ENCODE measurements at regions not wholly inside any gene's neighbourhood (a gene's known extent, or its start where the extent isn't known, plus 50 kb on each side); places are given as distances from the start of the nearest gene placed in this dataset.
"Not testable (repeated sequence)": the region's sequence is repeated elsewhere in the genome, so short reads cannot be mapped to it uniquely, and the experiment has no call there.

DNA sequence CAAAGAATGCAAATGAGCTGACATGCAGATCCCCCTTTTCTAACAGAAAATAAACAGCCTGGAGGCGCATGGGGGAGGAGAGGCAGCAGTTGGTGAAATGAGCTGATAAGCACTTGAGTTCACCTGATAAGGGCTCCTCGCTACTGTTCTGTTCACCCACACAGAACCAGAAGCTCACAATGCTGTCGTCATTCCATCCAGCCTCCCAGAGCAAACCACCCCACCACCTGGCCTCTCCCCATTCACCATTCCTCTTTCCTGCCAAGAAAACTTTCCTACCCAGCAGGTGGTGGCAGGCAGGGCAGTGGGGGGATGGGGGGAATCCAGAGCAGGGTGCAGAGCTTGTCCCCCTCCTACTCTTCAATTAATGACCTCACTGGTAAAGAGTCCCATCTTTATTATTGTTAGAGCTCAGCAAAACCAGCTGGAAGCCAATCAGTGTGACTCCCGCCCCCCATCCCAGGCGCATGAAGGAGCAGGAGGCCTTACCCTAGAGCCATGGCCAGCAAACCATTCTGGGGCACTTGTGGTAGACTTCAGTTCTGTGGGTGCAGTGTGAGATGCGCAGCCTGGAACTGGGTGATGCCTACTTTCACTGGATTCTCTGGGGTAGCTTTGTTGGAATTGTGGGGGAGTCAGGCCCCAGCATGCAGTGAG, 350.3 kb downstream of the ZIC3 start:
- Histone ChIP-seq H3K4me1 (no peaks in the 10 kb centered on the region), H3K9me3 (no peaks in the 10 kb centered on the region), H3K4me3 (no peak overlapping the region), H3K27me3 (no peaks in the 10 kb centered on the region), H3K27ac (no peak overlapping the region), H3K36me3 (no peaks in the 10 kb centered on the region)
- no peak for TF ChIP-seq CTCF (IDR thresholded peaks at IDR 0.05)
- intact Hi-C loops (cut with DNase I) = no loop called here
- no peak for DNase-seq (ENCODE audit: low spot score in 2 of 2)

GRCh38 chrX:137926090-137926489, 360.2 kb downstream of the ZIC3 start:
- H3K36me3 ChIP-seq = no peaks in the 10 kb centered on the region
- H3K27me3 ChIP-seq = no peaks in the 10 kb centered on the region
- H3K9me3 ChIP-seq = no peaks in the 10 kb centered on the region
- no peak for DNase-seq (ENCODE audit: low spot score in 2 of 2)
- no peak overlapping the region for H3K27ac ChIP-seq
- no peak overlapping the region for H3K4me3 ChIP-seq
- intact Hi-C loops (cut with DNase I) = no loop called here
- TF ChIP-seq CTCF (IDR thresholded peaks at IDR 0.05) = no peak
- no peaks in the 10 kb centered on the region for H3K4me1 ChIP-seq

DNA sequence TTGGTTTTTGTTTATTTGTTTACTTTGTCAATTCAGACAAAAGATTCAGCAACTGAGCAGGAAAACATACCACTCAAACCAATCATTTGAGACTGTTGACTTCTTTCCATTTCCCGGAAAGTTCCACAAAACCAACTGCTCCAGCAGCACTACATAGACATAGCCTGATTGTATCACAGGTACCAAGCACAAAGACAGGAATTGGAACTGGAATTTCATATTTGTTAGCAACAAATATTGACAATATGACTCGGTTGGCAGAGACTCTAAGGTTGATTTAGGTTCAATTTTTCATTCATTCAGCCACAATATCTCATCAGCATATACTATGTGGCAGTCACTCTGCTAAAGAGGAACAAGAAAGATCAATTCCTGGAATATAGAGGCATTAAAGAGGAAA, 364.0 kb downstream of the ZIC3 start:
- Histone ChIP-seq H3K36me3 (no peaks in the 10 kb centered on the region), H3K4me1 (no peaks in the 10 kb centered on the region), H3K9me3 (no peaks in the 10 kb centered on the region), H3K27ac (no peak overlapping the region), H3K27me3 (no peaks in the 10 kb centered on the region), H3K4me3 (no peak overlapping the region)
- no peak for DNase-seq (ENCODE audit: low spot score in 2 of 2)
- no peak for TF ChIP-seq CTCF (IDR thresholded peaks at IDR 0.05)
- intact Hi-C loops (cut with DNase I) = no loop called here

- no peak for DNase-seq (ENCODE audit: low spot score in 2 of 2)
- Histone ChIP-seq H3K4me3 (no peak overlapping the region), H3K27ac (no peak overlapping the region), H3K36me3 (no peaks in the 10 kb centered on the region), H3K27me3 (no peaks in the 10 kb centered on the region), H3K4me1 (no peaks in the 10 kb centered on the region), H3K9me3 (no peaks in the 10 kb centered on the region)
- TF ChIP-seq CTCF (IDR thresholded peaks at IDR 0.05) = no peak
- intact Hi-C loops (cut with DNase I) = no loop called here
These were observed 364.6 kb downstream of the ZIC3 start for GRCh38 chrX:137930533-137930932.

DNA sequence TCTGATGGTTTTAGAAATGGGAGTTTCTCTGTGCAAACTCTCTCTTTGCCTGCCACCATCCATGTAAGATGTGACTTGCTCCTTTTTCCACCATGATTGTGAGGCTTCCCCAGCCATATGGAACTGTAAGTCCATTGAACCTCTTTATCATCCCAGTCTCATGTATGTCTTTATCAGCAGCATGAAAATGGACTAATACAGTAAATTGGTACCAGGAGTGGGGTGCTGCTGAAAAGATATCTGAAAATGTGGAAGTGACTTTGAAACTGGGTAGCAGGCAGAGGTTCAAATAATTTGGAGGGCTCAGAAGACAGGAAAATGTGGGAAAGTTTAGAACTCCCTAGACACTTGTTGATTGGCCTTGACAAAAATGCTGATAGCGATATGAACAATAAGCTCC, 368.3 kb downstream of the ZIC3 start:
- H3K36me3 ChIP-seq; H3K4me3 ChIP-seq; H3K9me3 ChIP-seq; H3K27ac ChIP-seq; intact Hi-C loops (cut with DNase I); H3K27me3 ChIP-seq; DNase-seq (ENCODE audit: low spot score in 2 of 2); H3K4me1 ChIP-seq: not testable (repeated sequence)

DNA sequence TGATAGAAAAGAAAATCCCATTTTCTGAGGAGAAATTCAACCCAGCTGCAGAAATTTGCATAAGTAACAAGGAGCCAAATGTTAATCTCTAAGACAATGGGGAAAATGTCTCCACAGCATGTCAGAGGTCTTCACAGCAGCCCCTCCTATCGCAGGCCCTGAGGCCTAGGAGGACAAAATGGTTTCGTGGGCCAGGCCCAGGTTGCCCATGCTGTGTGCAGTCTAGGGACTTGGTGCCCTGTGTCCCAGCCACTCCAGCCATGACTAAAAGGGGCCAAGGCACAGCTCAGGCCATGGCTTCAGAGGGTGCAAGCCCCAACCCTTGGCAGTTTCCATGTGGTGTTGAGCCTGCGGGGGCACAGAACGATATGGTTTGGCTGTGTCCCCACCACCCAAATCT, 369.0 kb downstream of the ZIC3 start:
- DNase-seq (ENCODE audit: low spot score in 2 of 2); H3K36me3 ChIP-seq; H3K4me3 ChIP-seq; H3K27ac ChIP-seq; intact Hi-C loops (cut with DNase I); H3K4me1 ChIP-seq; H3K27me3 ChIP-seq; H3K9me3 ChIP-seq: not testable (repeated sequence)

GRCh38 chrX:137945470-137945869, 379.5 kb downstream of the ZIC3 start:
- no peaks in the 10 kb centered on the region for H3K9me3 ChIP-seq
- intact Hi-C loops (cut with DNase I) = no loop called here
- no peaks in the 10 kb centered on the region for H3K36me3 ChIP-seq
- no peaks in the 10 kb centered on the region for H3K27me3 ChIP-seq
- no peak for DNase-seq (ENCODE audit: low spot score in 2 of 2)
- H3K27ac ChIP-seq = no peak overlapping the region
- H3K4me3 ChIP-seq = no peak overlapping the region
- no peaks in the 10 kb centered on the region for H3K4me1 ChIP-seq
- no peak for TF ChIP-seq CTCF (IDR thresholded peaks at IDR 0.05)
